PC-9 (cell line): ENCODE measurements at regions not wholly inside any gene's neighbourhood (a gene's known extent, or its start where the extent isn't known, plus 50 kb on each side); places are given as distances from the start of the nearest gene placed in this dataset.

ENCODE experiments used
- BruUV-seq: library from RNA; stranded (reverse); fragments of 400-500 nt; replicated peaks from 2 replicates; lab custom pipeline; 2021; lab: Mats Ljungman, UMichigan
- CTCF ChIA-PET: fragments of 300-600 bp; sonication (Branson Sonifier 250); formaldehyde crosslinking; loops from one replicate; lab custom pipeline; 2022; ENCODE audit warnings: antibody characterized with exemption; lab: Charles Lee
- POLR2A ChIA-PET: fragments of 300-600 bp; sonication (Branson Sonifier 250); formaldehyde crosslinking; loops from one replicate; lab custom pipeline; 2022; ENCODE audit warnings: antibody characterized with exemption; ENCODE audit not compliant: unreplicated experiment; lab: Charles Lee
- DNase-seq, 2 experiments: peaks; one replicate each; pipeline versions ENCODE4 v3.0.0 to v3.0.0-alpha.2; 2015 to 2022; ENCODE audit warnings: mixed read lengths in 1 of 2
- H2AFZ ChIP-seq: fragments of 200-600 bp; sonication (generic); 2 replicates; pipeline ENCODE4 v1.8.1; 2017; ENCODE audit warnings: antibody characterized with exemption
- H3F3A ChIP-seq: fragments of 200-600 bp; sonication (generic); 2 replicates; pipeline ENCODE4 v1.8.1; 2017; ENCODE audit warnings: antibody characterized with exemption, mild to moderate bottlenecking, low read depth; ENCODE audit not compliant: insufficient read depth
- H3K27ac ChIP-seq: fragments of 200-600 bp; sonication (generic); 2 replicates; pipeline ENCODE4 v1.6.1; 2016; ENCODE audit warnings: mixed run types
- H3K27me3 ChIP-seq: fragments of 200-600 bp; sonication (generic); 2 replicates; pipeline ENCODE4 v1.6.1; 2016; ENCODE audit warnings: low read depth, mixed run types; ENCODE audit not compliant: insufficient read depth
- H3K36me3 ChIP-seq: fragments of 200-600 bp; sonication (generic); 2 replicates; pipeline ENCODE4 v1.6.1; 2016; ENCODE audit warnings: low read depth, mixed run types
- H3K4me1 ChIP-seq: fragments of 200-600 bp; sonication (generic); replicated peaks from 2 replicates; pipeline ENCODE4 v1.6.1; 2016; ENCODE audit warnings: mixed run types; ENCODE audit not compliant: insufficient read depth
- H3K4me2 ChIP-seq: fragments of 200-600 bp; sonication (generic); 2 replicates; pipeline ENCODE4 v1.6.1; 2017; ENCODE audit warnings: mixed run types
- H3K4me3 ChIP-seq: fragments of 200-600 bp; sonication (generic); 2 replicates; pipeline ENCODE4 v1.6.1; 2016; ENCODE audit warnings: mixed run types
- H3K79me2 ChIP-seq: fragments of 200-600 bp; sonication (generic); 2 replicates; pipeline ENCODE4 v1.6.1; 2017; ENCODE audit warnings: low read depth, mixed run types
- H3K9me2 ChIP-seq: fragments of 200-600 bp; sonication (generic); 2 replicates; pipeline ENCODE4 v1.8.1; 2017; ENCODE audit warnings: mild to moderate bottlenecking; ENCODE audit not compliant: insufficient read depth
- H3K9me3 ChIP-seq: fragments of 200-600 bp; sonication (generic); 2 replicates; pipeline ENCODE4 v1.8.1; 2016; ENCODE audit warnings: low read depth; ENCODE audit not compliant: insufficient read depth
- H4K20me1 ChIP-seq: fragments of 200-600 bp; sonication (generic); 2 replicates; pipeline ENCODE4 v1.8.1; 2017; ENCODE audit not compliant: insufficient read depth
- CTCF ChIP-seq: fragments of 200-600 bp; sonication (generic); conservative IDR thresholded peaks from 2 replicates; pipeline ENCODE4 v1.6.1; 2017; ENCODE audit warnings: mixed run types, antibody characterized with exemption, mild to moderate bottlenecking, moderate library complexity
- EZH2 ChIP-seq: fragments of 200-600 bp; sonication (generic); IDR thresholded peaks from 2 replicates; pipeline ENCODE4 v1.8.0; 2017; ENCODE audit warnings: antibody characterized with exemption, low read depth
- intact Hi-C: fragments of 100-400 bp; cut with micrococcal nuclease; formaldehyde crosslinking; loops from one replicate; pipeline ENCODE4 v1.10.0; 2022; ENCODE audit not compliant: unreplicated experiment

- BruUV-seq: no TSS peak
- TF ChIP-seq CTCF (no peak), EZH2 (no peak)
- Histone ChIP-seq H2AFZ (no peak overlapping the region), H3K9me3 (no peaks in the 10 kb centered on the region), H3K79me2 (no peaks in the 10 kb centered on the region), H3K4me1 (no peaks in the 10 kb centered on the region), H3K36me3 (no peaks in the 10 kb centered on the region), H4K20me1 (no peaks in the 10 kb centered on the region), H3K27me3 (no peaks in the 10 kb centered on the region), H3F3A (no peaks in the 10 kb centered on the region), H3K4me2 (no peak overlapping the region), H3K9me2 (no peaks in the 10 kb centered on the region), H3K27ac (no peak overlapping the region), H3K4me3 (no peak overlapping the region)
- no peak for DNase-seq
- ChIA-PET CTCF (no interaction called here), POLR2A (no interaction called here)
- intact Hi-C loops: no loop called here
These were observed 2099.2 kb upstream of the PCDH20 start for GRCh38 chr13:63514886-63515285.

- Histone ChIP-seq H2AFZ (no peak overlapping the region), H3K79me2 (no peaks in the 10 kb centered on the region), H3F3A (no peaks in the 10 kb centered on the region), H3K4me3 (no peak overlapping the region), H3K9me3 (no peaks in the 10 kb centered on the region; the same call in 1 of the 2 replicates), H3K9me2 (no peaks in the 10 kb centered on the region), H3K36me3 (no peaks in the 10 kb centered on the region), H4K20me1 (no peaks in the 10 kb centered on the region), H3K4me1 (no peaks in the 10 kb centered on the region), H3K4me2 (no peak overlapping the region), H3K27ac (no peak overlapping the region), H3K27me3 (no peaks in the 10 kb centered on the region)
- intact Hi-C loops: no loop called here
- no TSS peak for BruUV-seq
- DNase-seq: no peak
- TF ChIP-seq EZH2 (no peak), CTCF (no peak)
- POLR2A ChIA-PET: no interaction called here
- CTCF ChIA-PET: no interaction called here
These were observed 2096.4 kb upstream of the PCDH20 start for GRCh38 chr13:63512095-63512494.

- Histone ChIP-seq H3K9me3 (no peaks in the 10 kb centered on the region), H3K4me2 (no peak overlapping the region), H3K9me2 (no peaks in the 10 kb centered on the region), H3K79me2 (no peaks in the 10 kb centered on the region), H3K27me3 (no peaks in the 10 kb centered on the region), H3K36me3 (no peaks in the 10 kb centered on the region), H3K27ac (no peak overlapping the region), H3F3A (no peaks in the 10 kb centered on the region), H2AFZ (no peak overlapping the region), H4K20me1 (no peaks in the 10 kb centered on the region), H3K4me1 (no peaks in the 10 kb centered on the region), H3K4me3 (no peak overlapping the region)
- DNase-seq: no peak
- ChIA-PET CTCF (no interaction called here), POLR2A (no interaction called here)
- no TSS peak for BruUV-seq
- TF ChIP-seq CTCF (no peak), EZH2 (no peak)
- intact Hi-C loops: no loop called here
These were observed 2086.1 kb upstream of the PCDH20 start for GRCh38 chr13:63501702-63502101.
